GM23338 (cell line): ENCODE measurements at regions not wholly inside any gene's neighbourhood (a gene's known extent, or its start where the extent isn't known, plus 50 kb on each side); places are given as distances from the start of the nearest gene placed in this dataset.

Experiments used
- ATAC-seq: fragments of 200-7000 bp; cut with Tn5 transposase; 3 replicates; pipeline ENCODE4 v1.9.1; 2020
- DNase-seq: peaks from one replicate; pipeline ENCODE4 v3.0.0-alpha.2; 2015; ENCODE audit warnings: low spot score
- H2AFZ ChIP-seq: fragments of 200-600 bp; sonication (generic); 2 replicates; pipeline ENCODE4 v1.8.0; 2016; ENCODE audit warnings: antibody characterized with exemption, mild to moderate bottlenecking, moderate library complexity
- H3F3A ChIP-seq: fragments of 200-600 bp; sonication (generic); replicated peaks from 2 replicates; pipeline ENCODE4 v1.8.0; 2017; ENCODE audit warnings: antibody characterized with exemption, mixed run types, low read depth
- H3K27ac ChIP-seq: fragments of 200-600 bp; sonication (generic); 2 replicates; pipeline ENCODE4 v1.6.1; 2016; ENCODE audit warnings: low read depth
- H3K27me3 ChIP-seq: fragments of 200-600 bp; sonication (generic); 2 replicates; pipeline ENCODE4 v1.8.0; 2016; ENCODE audit warnings: mild to moderate bottlenecking, mixed run types, moderate library complexity; ENCODE audit not compliant: insufficient read depth
- H3K36me3 ChIP-seq: fragments of 200-600 bp; sonication (generic); 2 replicates; pipeline ENCODE4 v1.8.0; 2016; ENCODE audit warnings: mild to moderate bottlenecking; ENCODE audit not compliant: insufficient read depth
- H3K4me1 ChIP-seq: fragments of 200-600 bp; sonication (generic); 2 replicates; pipeline ENCODE4 v1.8.0; 2016; ENCODE audit warnings: mild to moderate bottlenecking, moderate library complexity; ENCODE audit not compliant: insufficient read depth
- H3K4me2 ChIP-seq: fragments of 200-600 bp; sonication (generic); 2 replicates; pipeline ENCODE4 v1.7.1; 2017; ENCODE audit warnings: mixed run types
- H3K4me3 ChIP-seq: fragments of 200-600 bp; sonication (generic); 2 replicates; pipeline ENCODE4 v1.6.1; 2016; ENCODE audit warnings: mixed run types
- H3K79me2 ChIP-seq: fragments of 200-600 bp; sonication (generic); replicated peaks from 2 replicates; pipeline ENCODE4 v1.8.0; 2017; ENCODE audit warnings: mild to moderate bottlenecking; ENCODE audit not compliant: insufficient read depth
- H3K9me2 ChIP-seq: fragments of 200-600 bp; sonication (generic); 2 replicates; pipeline ENCODE4 v1.8.0; 2017; ENCODE audit not compliant: insufficient read depth
- H4K20me1 ChIP-seq: fragments of 200-600 bp; sonication (generic); replicated peaks from 2 replicates; pipeline ENCODE4 v1.8.0; 2017; ENCODE audit warnings: mild to moderate bottlenecking; ENCODE audit not compliant: insufficient read depth
- H3K27ac Mint-ChIP-seq: 2 replicates; pipeline ENCODE4 v1.8.0; 2020; ENCODE audit warnings: inconsistent platforms, mild to moderate bottlenecking, moderate library complexity, mixed read lengths
- H3K27me3 Mint-ChIP-seq: 3 replicates; pipeline ENCODE4 v1.8.0; 2022; ENCODE audit warnings: low read depth, mild to moderate bottlenecking, moderate library complexity, mixed read lengths, inconsistent platforms; ENCODE audit not compliant: insufficient read depth, poor library complexity
- H3K36me3 Mint-ChIP-seq: 3 replicates; pipeline ENCODE4 v1.8.0; 2021; ENCODE audit warnings: low read depth, mild to moderate bottlenecking, inconsistent platforms, moderate library complexity, mixed read lengths
- H3K4me1 Mint-ChIP-seq: 3 replicates; pipeline ENCODE4 v1.8.0; 2020; ENCODE audit warnings: mild to moderate bottlenecking, inconsistent platforms, mixed read lengths
- H3K4me3 Mint-ChIP-seq: 3 replicates; pipeline ENCODE4 v1.8.0; 2021; ENCODE audit warnings: moderate library complexity, mild to moderate bottlenecking, inconsistent platforms, mixed read lengths
- H3K9me3 Mint-ChIP-seq: 3 replicates; pipeline ENCODE4 v1.8.0; 2020; ENCODE audit warnings: moderate library complexity, mild to moderate bottlenecking, inconsistent platforms, mixed read lengths
- EZH2phosphoT487 ChIP-seq: fragments of 200-600 bp; sonication (generic); IDR thresholded peaks from one replicate; pipeline ENCODE4 v1.8.1; 2018; ENCODE audit warnings: antibody characterized with exemption; ENCODE audit not compliant: unreplicated experiment
- JUNB ChIP-seq: IDR thresholded peaks from one replicate; pipeline ENCODE4 v1.6.1; 2016; ENCODE audit warnings: antibody characterized with exemption; ENCODE audit not compliant: unreplicated experiment
- NANOG ChIP-seq: IDR thresholded peaks from 2 replicates; pipeline ENCODE4 v1.6.1; 2016; ENCODE audit warnings: antibody characterized with exemption, borderline replicate concordance
- POLR2AphosphoS5 ChIP-seq: IDR thresholded peaks from 2 replicates; pipeline ENCODE4 v1.6.1; 2016; ENCODE audit warnings: antibody characterized with exemption, low read depth
- STAT1 ChIP-seq: IDR thresholded peaks from one replicate; pipeline ENCODE4 v1.6.1; 2016; ENCODE audit warnings: antibody characterized with exemption; ENCODE audit not compliant: unreplicated experiment
- ZNF114 ChIP-seq: fragments of 250-450 bp; sonication (Bioruptor Pico); IDR thresholded peaks from 2 replicates; pipeline ENCODE4 v1.5.0; 2020; ENCODE audit warnings: mild to moderate bottlenecking, moderate library complexity
- ZNF331 ChIP-seq: fragments of 250-450 bp; sonication (Bioruptor Pico); IDR thresholded peaks from 2 replicates; pipeline ENCODE4 v1.5.0; 2020; ENCODE audit warnings: low read depth, mild to moderate bottlenecking, moderate library complexity
- TF ChIP-seq, protein P1 (sequence below): IDR thresholded peaks from one replicate; pipeline ENCODE4 v1.6.1; 2018; ENCODE audit warnings: antibody characterized with exemption; ENCODE audit not compliant: unreplicated experiment
- TF ChIP-seq, protein P2 (sequence below): IDR thresholded peaks from 2 replicates; pipeline ENCODE4 v1.6.1; 2016; ENCODE audit warnings: antibody characterized with exemption

DNA sequence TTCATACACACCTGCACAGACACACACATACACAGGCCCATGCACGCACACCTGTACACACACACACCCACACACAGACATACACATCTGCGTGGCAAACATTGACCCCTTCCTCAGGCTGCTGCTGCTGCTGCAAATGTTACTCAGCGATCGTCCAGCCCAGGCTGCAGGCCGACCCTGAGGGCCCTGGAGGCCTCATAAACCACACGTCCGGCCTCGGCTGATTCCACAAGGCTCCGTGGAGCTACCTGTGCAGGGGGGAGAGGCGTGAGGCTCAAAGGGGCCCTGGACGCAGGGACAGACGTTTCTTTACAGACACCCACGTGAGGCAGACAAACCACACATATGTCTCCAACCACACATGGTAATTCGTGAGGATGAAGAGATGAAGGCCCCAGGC lies 53.9 kb upstream of the PPP2R3B start:
- TF ChIP-seq ZNF114 (no peak), NANOG (no peak), POLR2AphosphoS5 (no peak), JUNB (no peak)
- no peaks in the 10 kb centered on the region for H4K20me1 ChIP-seq
- no peak overlapping the region for H3K4me3 ChIP-seq
- Mint-ChIP-seq H3K4me1 (no peaks in the 10 kb centered on the region), H3K27ac (no peak overlapping the region), H3K36me3 (peaks cover 69% of the 10 kb centered on the region), H3K4me3 (no peak overlapping the region), H3K9me3 (peaks cover 95% of the 10 kb centered on the region), H3K27me3 (peaks cover 15% of the 10 kb centered on the region)
- peaks cover 13% of the 10 kb centered on the region; the same call in 1 of the 2 replicates for H3K27me3 ChIP-seq
- ATAC-seq (no peak), DNase-seq (no peak)
- H3K79me2 ChIP-seq = no peaks in the 10 kb centered on the region
- no peak overlapping the region for H2AFZ ChIP-seq
- H3K4me2 ChIP-seq = no peak overlapping the region
- no peaks in the 10 kb centered on the region for H3K36me3 ChIP-seq
- peaks cover 12% of the 10 kb centered on the region; the same call in 1 of the 2 replicates for H3K4me1 ChIP-seq
- no peak overlapping the region for H3K27ac ChIP-seq
- H3F3A ChIP-seq = peaks cover 4% of the 10 kb centered on the region; the same call in 1 of the 2 replicates
- H3K9me2 ChIP-seq = no peaks in the 10 kb centered on the region

DNA sequence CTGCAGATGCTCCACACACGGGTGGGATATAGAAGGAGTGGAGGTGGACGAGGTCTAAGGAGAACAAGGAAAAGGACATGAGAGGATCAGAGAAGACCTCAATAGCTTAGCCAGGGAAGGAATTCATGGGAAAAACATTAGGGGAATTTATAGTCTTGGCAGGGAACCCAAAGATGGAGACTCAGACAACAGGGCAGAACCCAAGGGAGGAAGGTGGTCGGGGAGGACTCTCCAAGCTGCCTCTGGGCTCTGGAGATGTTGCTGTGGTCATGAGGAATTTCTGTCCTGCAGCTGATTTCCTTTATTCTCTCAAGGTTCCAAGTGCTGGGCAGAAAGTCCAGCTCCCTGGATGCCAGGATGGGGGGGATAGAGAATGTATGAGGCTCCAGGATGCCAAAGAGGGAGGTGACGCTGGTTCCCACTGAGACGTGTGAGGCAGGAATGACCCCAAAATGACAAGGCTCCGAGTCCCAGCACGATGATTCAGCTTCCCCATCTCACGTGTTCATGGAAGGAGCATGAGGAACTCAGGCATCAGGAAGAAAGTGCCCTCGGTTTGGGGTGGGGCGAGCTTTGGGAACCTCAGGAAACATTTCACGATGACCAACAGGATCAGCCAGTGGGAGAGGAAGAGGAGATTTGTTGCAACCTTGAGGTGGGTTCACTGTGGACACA lies 57.0 kb upstream of the PPP2R3B start:
- H3F3A ChIP-seq = no peaks in the 10 kb centered on the region
- H3K4me3 ChIP-seq = no peak overlapping the region
- peaks cover 11% of the 10 kb centered on the region; the same call in 1 of the 2 replicates for H3K4me1 ChIP-seq
- no peak overlapping the region for H3K4me2 ChIP-seq
- ATAC-seq (no peak), DNase-seq (no peak)
- no peak overlapping the region for H3K27ac ChIP-seq
- TF ChIP-seq STAT1 = no peak
- TF ChIP-seq, protein P1, sequence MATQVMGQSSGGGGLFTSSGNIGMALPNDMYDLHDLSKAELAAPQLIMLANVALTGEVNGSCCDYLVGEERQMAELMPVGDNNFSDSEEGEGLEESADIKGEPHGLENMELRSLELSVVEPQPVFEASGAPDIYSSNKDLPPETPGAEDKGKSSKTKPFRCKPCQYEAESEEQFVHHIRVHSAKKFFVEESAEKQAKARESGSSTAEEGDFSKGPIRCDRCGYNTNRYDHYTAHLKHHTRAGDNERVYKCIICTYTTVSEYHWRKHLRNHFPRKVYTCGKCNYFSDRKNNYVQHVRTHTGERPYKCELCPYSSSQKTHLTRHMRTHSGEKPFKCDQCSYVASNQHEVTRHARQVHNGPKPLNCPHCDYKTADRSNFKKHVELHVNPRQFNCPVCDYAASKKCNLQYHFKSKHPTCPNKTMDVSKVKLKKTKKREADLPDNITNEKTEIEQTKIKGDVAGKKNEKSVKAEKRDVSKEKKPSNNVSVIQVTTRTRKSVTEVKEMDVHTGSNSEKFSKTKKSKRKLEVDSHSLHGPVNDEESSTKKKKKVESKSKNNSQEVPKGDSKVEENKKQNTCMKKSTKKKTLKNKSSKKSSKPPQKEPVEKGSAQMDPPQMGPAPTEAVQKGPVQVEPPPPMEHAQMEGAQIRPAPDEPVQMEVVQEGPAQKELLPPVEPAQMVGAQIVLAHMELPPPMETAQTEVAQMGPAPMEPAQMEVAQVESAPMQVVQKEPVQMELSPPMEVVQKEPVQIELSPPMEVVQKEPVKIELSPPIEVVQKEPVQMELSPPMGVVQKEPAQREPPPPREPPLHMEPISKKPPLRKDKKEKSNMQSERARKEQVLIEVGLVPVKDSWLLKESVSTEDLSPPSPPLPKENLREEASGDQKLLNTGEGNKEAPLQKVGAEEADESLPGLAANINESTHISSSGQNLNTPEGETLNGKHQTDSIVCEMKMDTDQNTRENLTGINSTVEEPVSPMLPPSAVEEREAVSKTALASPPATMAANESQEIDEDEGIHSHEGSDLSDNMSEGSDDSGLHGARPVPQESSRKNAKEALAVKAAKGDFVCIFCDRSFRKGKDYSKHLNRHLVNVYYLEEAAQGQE = no peak
- TF ChIP-seq POLR2AphosphoS5 = no peak
- TF ChIP-seq, protein P2, sequence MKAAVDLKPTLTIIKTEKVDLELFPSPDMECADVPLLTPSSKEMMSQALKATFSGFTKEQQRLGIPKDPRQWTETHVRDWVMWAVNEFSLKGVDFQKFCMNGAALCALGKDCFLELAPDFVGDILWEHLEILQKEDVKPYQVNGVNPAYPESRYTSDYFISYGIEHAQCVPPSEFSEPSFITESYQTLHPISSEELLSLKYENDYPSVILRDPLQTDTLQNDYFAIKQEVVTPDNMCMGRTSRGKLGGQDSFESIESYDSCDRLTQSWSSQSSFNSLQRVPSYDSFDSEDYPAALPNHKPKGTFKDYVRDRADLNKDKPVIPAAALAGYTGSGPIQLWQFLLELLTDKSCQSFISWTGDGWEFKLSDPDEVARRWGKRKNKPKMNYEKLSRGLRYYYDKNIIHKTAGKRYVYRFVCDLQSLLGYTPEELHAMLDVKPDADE = no peak
- no peak for TF ChIP-seq NANOG
- no peak for TF ChIP-seq ZNF114
- TF ChIP-seq EZH2phosphoT487 = no peak
- TF ChIP-seq ZNF331 (CRISPR knock-in tag) = no peak
- peaks cover 8% of the 10 kb centered on the region; the same call in 2 of the 3 replicates for H3K4me1 Mint-ChIP-seq
- peaks cover 89% of the 10 kb centered on the region for H3K9me3 Mint-ChIP-seq
- H3K27me3 ChIP-seq = peaks cover 13% of the 10 kb centered on the region; the same call in 1 of the 2 replicates
- no peaks in the 10 kb centered on the region for H3K79me2 ChIP-seq
- no peaks in the 10 kb centered on the region for H4K20me1 ChIP-seq
- H2AFZ ChIP-seq = no peak overlapping the region
- H3K36me3 Mint-ChIP-seq = peaks cover 55% of the 10 kb centered on the region
- H3K27ac Mint-ChIP-seq = no peak overlapping the region
- no peaks in the 10 kb centered on the region for H3K9me2 ChIP-seq
- H3K36me3 ChIP-seq = no peaks in the 10 kb centered on the region
- H3K27me3 Mint-ChIP-seq = peaks cover 19% of the 10 kb centered on the region
- H3K4me3 Mint-ChIP-seq = no peak overlapping the region
